ENCODE measurements at regions not wholly inside any gene's neighbourhood (a gene's known extent, or its start where the extent isn't known, plus 50 kb on each side); places are given as distances from the start of the nearest gene placed in this dataset.

- no peak for TF ChIP-seq CTCF (IDR thresholded peaks at IDR 0.05)
- TF ChIP-seq POLR2A (IDR thresholded peaks at IDR 0.05), result no peak
- no peak for TF ChIP-seq EP300 (IDR thresholded peaks at IDR 0.05)
Measured at GRCh38 chr4:15343581-15343980, 84.3 kb upstream of the C1QTNF7 start.
